GM18867 (cell line): ENCODE measurements at regions not wholly inside any gene's neighbourhood (a gene's known extent, or its start where the extent isn't known, plus 50 kb on each side); places are given as distances from the start of the nearest gene placed in this dataset.
A peak's percentile ranks its signal among the peaks of the same experiment; 100 is the strongest.

ENCODE experiments used
- ATAC-seq: cut with Tn5 transposase; IDR thresholded peaks from one replicate; pipeline ENCODE4 v1.9.1; 2021; ENCODE audit warnings: mild to moderate bottlenecking, moderate library complexity; ENCODE audit not compliant: unreplicated experiment

DNA sequence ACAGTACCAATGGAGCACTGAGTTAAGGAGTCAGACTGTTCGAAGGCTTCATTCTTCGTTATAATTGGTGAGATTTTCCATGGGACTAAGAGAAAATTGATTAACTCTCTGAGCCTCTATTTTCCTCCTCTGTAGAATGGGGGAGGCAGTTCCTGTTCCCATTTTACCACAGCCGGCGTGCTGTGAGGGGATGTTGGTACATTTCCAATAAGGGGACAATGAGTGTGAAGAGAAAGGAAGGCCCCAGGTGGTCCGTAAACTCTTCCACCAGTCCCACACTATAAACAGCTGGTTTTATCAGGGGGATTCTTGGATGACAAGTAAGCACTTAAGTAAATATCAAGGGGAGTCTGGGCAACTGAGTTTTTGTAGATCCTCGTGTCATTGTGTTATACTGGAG is 109.9 kb downstream of the DAD1 start:
- ATAC-seq, result no peak

GRCh38 chr14:22478670-22479069 is 110.4 kb downstream of the DAD1 start:
- no peak for ATAC-seq

DNA sequence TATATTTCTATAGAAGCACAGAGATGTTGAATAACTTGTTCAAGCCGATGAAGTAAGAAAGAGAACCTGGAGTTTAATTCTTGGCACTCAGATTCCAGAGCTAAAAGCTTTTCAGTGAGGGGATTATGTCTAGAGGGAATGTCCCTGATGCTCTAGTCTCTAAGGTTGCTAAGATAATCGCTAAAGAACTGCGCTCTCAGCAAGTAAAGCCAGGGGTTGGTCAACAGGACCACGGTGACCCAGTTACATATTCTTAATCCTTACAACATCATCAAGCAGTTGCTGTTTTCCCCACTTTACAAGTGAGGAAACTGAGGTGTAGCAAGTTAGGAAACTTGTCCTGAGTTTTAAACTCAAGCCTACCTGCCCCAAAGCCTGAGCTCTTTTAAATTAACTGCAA is 110.8 kb downstream of the DAD1 start:
- ATAC-seq, result no peak

GRCh38 chr14:22477569-22478194 is 111.3 kb downstream of the DAD1 start:
- no peak for ATAC-seq

GRCh38 chr14:22476887-22477286 is 112.1 kb downstream of the DAD1 start:
- ATAC-seq, result no peak

DNA sequence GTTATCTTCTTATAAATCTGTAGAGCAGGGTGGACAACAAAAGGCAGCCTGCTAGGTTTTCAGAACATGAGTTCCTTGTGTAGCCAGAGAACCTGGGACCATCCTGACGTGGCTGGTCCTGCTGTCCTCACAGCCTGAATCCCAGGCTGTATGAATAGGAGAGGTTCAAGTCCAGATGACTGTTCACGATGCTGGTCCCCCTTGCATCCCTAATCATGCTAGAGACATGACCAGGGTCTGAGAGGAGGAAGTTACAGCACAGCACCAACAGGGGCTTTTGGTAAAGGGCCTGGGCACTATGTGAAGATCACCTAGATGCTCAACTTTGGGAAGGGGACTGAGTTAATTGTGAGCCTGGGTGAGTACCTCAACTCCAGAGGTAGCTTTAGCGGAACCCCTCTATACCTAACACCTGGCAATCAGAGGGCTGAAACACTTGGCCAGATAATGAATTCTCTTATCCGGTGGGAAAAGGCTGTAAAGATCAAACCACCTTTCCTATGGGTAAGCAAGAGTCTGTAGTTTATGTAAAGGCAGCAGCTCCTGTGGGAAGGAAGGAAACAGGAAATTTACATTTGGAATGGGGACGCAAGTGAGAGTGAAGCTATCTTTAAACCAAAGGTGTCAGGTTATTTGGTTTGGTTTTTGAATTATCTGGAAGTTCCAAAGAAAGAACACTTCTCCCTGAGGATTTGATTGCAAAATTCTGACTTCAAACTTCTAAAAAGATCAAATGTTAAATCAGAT is 112.8 kb downstream of the DAD1 start:
- no peak for ATAC-seq

DNA sequence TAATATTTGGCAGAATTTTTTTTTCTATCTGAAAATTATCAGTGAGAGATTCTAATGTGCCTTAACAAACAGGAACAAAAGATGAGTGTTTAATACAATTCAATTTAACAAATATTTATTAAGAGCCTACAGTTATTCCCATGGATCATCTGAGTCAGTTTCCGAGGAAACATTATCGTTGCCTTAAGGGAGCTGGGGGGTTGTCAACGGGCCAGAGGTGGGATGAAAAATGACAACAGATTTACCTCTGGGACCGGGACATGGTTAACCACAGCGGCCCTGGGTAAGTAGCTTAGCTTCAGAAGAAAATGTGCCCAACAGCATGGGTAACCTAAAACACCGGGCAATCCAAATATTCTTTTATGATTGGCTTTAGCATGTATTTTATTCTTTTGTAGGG is 113.6 kb downstream of the DAD1 start:
- ATAC-seq, result no peak

DNA sequence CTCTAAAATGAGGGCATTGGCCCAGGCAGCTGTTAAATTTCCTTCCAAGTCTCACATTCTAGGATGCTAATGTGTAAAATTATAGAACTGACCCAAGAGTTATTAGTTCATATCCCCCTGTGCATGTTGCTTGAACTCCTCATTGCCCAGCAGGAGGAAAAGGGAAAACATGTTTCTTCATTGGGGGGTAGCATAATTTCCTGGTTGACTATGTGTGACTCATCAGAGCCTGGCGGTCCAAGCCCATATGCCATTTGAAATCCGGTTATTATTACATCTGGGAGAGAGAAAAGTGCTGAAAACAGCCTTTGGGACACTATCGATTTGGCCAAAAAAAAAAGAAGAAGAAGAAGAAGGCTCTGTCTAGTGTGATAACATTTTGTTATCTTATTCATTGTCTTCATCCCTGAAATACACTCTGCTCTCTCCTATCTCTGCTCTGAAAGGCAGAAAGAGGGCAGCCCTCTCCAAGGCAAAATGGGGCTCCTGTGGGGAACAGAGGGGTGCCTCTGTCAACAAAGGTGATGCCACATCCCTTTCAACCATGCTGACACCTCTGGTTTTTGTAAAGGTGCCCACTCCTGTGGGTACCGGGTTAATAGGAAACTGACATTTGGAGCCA is 114.2 kb downstream of the DAD1 start:
- ATAC-seq, result no peak

GRCh38 chr14:22472935-22473854 is 115.8 kb downstream of the DAD1 start:
- ATAC-seq, result peak; percentile 64

- no peak for ATAC-seq
These were observed 116.6 kb downstream of the DAD1 start for GRCh38 chr14:22472466-22472865.

- no peak for ATAC-seq
These were observed 117.4 kb downstream of the DAD1 start for GRCh38 chr14:22471545-22472121.

- ATAC-seq, result no peak
These were observed 119.3 kb downstream of the DAD1 start for GRCh38 chr14:22469538-22470303.

DNA sequence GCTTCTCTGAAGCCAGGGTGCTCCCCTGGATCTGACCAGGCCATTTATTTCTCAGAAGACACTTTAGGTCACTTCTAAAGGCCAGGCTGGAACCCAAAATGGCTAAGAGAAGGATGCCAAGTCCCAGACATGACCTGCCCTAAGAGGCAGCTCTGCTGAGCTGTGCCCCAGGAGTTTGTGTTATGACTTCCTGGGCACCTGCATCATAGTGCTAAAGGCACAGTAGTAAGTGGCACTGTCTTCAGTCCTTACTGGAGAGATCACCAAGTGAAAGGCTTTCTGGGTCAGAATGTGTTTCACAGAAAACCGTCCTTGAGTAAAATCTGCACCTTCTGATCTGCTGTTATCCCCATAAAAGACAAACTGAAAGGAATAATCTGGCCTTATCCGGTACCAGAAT is 120.2 kb downstream of the DAD1 start:
- no peak for ATAC-seq

DNA sequence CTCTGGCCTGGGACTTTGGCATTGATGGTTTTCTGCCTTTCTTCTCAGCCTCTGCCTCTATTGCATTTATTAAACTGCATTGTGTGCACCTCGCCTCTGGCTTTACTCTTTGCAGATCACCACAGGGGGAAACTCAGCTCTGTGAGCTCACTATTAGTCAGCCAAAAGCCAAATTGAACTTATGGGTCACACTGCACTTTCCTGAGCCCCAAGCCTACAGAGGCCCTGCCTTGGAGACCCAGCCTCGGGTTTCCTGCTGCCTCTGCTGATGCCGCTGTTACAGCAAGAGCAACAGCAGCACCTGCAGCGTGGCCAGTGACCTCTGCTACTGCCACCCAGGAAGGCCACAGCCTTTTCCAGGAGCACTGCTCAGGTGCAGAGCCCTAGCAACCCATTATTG is 122.5 kb downstream of the DAD1 start:
- ATAC-seq, result peak; percentile 30

GRCh38 chr14:22465201-22465840 is 123.7 kb downstream of the DAD1 start:
- ATAC-seq, result peak; percentile 18

DNA sequence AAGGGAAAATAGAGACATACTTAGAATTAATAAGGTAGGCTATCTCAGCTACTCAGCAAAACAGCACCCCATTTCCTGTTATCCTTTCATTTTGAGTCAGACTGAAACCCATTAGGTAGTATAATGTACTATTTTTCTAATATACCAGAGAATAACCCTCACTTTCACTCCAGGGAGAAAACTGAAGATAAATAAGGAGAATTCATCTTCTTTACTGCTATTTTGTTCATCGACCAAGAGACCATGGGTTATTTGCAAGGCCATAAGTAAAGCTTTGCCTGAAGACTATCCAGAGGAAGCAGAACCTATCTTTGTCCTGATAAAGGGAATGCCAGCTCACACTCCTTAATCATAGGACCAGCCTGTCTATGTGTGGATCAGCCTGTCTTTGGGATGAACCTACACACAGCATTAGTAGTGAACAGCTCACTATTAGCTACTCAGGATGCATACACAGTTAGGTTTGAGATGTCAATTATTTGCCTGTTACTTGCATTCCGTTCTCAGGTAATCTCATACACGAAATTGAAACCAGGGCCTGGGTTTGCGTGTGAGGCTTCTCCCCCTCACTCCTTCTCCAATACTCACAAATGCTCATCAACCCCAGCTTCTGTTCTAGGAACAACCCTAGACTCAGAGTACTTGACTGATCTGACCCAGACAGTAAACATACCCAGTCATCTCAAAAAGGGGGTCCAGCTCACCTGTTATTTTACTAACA is 124.4 kb downstream of the DAD1 start:
- peak; percentile 73 for ATAC-seq

- no peak for ATAC-seq
These were observed 125.3 kb downstream of the DAD1 start for GRCh38 chr14:22463763-22464173.

- ATAC-seq, result no peak
These were observed 126.1 kb downstream of the DAD1 start for GRCh38 chr14:22462923-22463322.
